MM.1S (cell line): ENCODE measurements at regions not wholly inside any gene's neighbourhood (a gene's known extent, or its start where the extent isn't known, plus 50 kb on each side); places are given as distances from the start of the nearest gene placed in this dataset.

ENCODE experiments used
- DNase-seq: peaks from one replicate; pipeline ENCODE4 v3.0.0-alpha.2; 2015
- H2AFZ ChIP-seq: fragments of 300-600 bp; sonication (generic); 2 replicates; pipeline ENCODE4 v1.6.0; 2016; ENCODE audit warnings: antibody characterized with exemption, low read length
- H3F3A ChIP-seq: fragments of 300-600 bp; sonication (generic); 2 replicates; pipeline ENCODE4 v1.6.1; 2016; ENCODE audit warnings: mild to moderate bottlenecking, antibody characterized with exemption, low read length, moderate library complexity, mixed read lengths; ENCODE audit not compliant: insufficient read depth
- H3K27ac ChIP-seq: fragments of 300-600 bp; sonication (generic); 2 replicates; pipeline ENCODE4 v1.5.1; 2016; ENCODE audit warnings: mild to moderate bottlenecking, low read length
- H3K27me3 ChIP-seq: fragments of 300-600 bp; sonication (generic); replicated peaks from 2 replicates; pipeline ENCODE4 v1.6.0; 2016; ENCODE audit warnings: low read length; ENCODE audit not compliant: insufficient read depth
- H3K36me3 ChIP-seq: fragments of 300-600 bp; sonication (generic); replicated peaks from 2 replicates; pipeline ENCODE4 v1.6.1; 2016; ENCODE audit warnings: mild to moderate bottlenecking, low read length, mixed read lengths; ENCODE audit not compliant: insufficient read depth
- H3K4me1 ChIP-seq: fragments of 300-600 bp; sonication (generic); 2 replicates; pipeline ENCODE4 v1.6.1; 2016; ENCODE audit warnings: low read length, mixed read lengths
- H3K4me2 ChIP-seq: fragments of 300-600 bp; sonication (generic); 2 replicates; pipeline ENCODE4 v1.6.0; 2016; ENCODE audit warnings: low read depth, low read length
- H3K4me3 ChIP-seq: fragments of 300-600 bp; sonication (generic); 2 replicates; pipeline ENCODE4 v1.5.1; 2016; ENCODE audit warnings: low read length, mixed read lengths
- H3K79me2 ChIP-seq: fragments of 300-600 bp; sonication (generic); 2 replicates; pipeline ENCODE4 v1.6.1; 2016; ENCODE audit warnings: mixed run types, low read length, mixed read lengths
- H3K9ac ChIP-seq: fragments of 300-600 bp; sonication (generic); 2 replicates; pipeline ENCODE4 v1.6.1; 2016; ENCODE audit warnings: low read length, mixed read lengths
- H3K9me2 ChIP-seq: fragments of 300-600 bp; sonication (generic); replicated peaks from 2 replicates; pipeline ENCODE4 v1.6.1; 2016; ENCODE audit warnings: mild to moderate bottlenecking, low read length, mixed read lengths; ENCODE audit not compliant: insufficient read depth
- H3K9me3 ChIP-seq: fragments of 300-600 bp; sonication (generic); replicated peaks from 2 replicates; pipeline ENCODE4 v1.6.1; 2016; ENCODE audit warnings: mild to moderate bottlenecking, low read length, mixed read lengths; ENCODE audit not compliant: insufficient read depth
- H4K20me1 ChIP-seq: fragments of 300-600 bp; sonication (generic); 2 replicates; pipeline ENCODE4 v1.6.1; 2016; ENCODE audit warnings: mild to moderate bottlenecking, low read length, moderate library complexity, mixed read lengths; ENCODE audit not compliant: insufficient read depth
- EZH2 ChIP-seq: fragments of 300-600 bp; sonication (generic); optimal IDR thresholded peaks from 2 replicates; pipeline ENCODE3; 2017; ENCODE audit warnings: low read depth, mild to moderate bottlenecking, antibody characterized with exemption, low read length, mixed read lengths
- EZH2phosphoT487 ChIP-seq: fragments of 300-600 bp; sonication (generic); IDR thresholded peaks from 2 replicates; pipeline ENCODE4 v1.6.1; 2018; ENCODE audit warnings: antibody characterized with exemption, low read length
- TF ChIP-seq, protein P1 (sequence below): fragments of 300-600 bp; sonication (generic); IDR thresholded peaks from 2 replicates; pipeline ENCODE4 v1.5.1; 2016; ENCODE audit warnings: antibody characterized with exemption, low read length, mixed read lengths

DNA sequence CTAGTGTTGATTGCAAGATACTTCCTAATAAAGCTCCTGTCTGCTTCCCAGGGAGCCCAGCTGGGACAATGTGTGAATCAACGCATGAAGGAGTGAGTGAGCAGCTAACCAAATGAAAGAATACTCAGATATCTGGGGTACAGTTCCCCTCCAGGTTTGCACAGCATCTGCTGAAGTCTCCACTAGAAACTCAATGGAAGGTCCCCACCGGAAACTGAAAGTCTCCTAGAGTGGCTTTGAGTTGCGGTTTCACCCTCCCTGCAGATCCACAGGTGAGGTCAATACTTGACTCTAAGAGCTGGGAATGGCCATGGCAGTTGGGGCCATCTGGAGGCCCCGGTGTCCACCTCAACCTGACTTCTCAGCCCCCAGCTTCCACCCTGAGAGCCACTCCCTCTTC is 198.2 kb upstream of the MSX2 start:
- H3F3A ChIP-seq = no peaks in the 10 kb centered on the region
- no peaks in the 10 kb centered on the region for H3K4me1 ChIP-seq
- H3K36me3 ChIP-seq = no peaks in the 10 kb centered on the region
- peak; percentile 19 for DNase-seq
- H3K9ac ChIP-seq = no peak overlapping the region
- H3K79me2 ChIP-seq = no peaks in the 10 kb centered on the region
- no peak overlapping the region for H2AFZ ChIP-seq
- no peaks in the 10 kb centered on the region for H3K27me3 ChIP-seq
- TF ChIP-seq EZH2 (no peak), EZH2phosphoT487 (no peak)
- TF ChIP-seq, protein P1, sequence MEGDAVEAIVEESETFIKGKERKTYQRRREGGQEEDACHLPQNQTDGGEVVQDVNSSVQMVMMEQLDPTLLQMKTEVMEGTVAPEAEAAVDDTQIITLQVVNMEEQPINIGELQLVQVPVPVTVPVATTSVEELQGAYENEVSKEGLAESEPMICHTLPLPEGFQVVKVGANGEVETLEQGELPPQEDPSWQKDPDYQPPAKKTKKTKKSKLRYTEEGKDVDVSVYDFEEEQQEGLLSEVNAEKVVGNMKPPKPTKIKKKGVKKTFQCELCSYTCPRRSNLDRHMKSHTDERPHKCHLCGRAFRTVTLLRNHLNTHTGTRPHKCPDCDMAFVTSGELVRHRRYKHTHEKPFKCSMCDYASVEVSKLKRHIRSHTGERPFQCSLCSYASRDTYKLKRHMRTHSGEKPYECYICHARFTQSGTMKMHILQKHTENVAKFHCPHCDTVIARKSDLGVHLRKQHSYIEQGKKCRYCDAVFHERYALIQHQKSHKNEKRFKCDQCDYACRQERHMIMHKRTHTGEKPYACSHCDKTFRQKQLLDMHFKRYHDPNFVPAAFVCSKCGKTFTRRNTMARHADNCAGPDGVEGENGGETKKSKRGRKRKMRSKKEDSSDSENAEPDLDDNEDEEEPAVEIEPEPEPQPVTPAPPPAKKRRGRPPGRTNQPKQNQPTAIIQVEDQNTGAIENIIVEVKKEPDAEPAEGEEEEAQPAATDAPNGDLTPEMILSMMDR = no peak
- no peak overlapping the region for H3K4me2 ChIP-seq
- H4K20me1 ChIP-seq = no peaks in the 10 kb centered on the region
- H3K27ac ChIP-seq = no peak overlapping the region
- no peaks in the 10 kb centered on the region for H3K9me2 ChIP-seq
- no peak overlapping the region for H3K4me3 ChIP-seq
- H3K9me3 ChIP-seq = no peaks in the 10 kb centered on the region

DNA sequence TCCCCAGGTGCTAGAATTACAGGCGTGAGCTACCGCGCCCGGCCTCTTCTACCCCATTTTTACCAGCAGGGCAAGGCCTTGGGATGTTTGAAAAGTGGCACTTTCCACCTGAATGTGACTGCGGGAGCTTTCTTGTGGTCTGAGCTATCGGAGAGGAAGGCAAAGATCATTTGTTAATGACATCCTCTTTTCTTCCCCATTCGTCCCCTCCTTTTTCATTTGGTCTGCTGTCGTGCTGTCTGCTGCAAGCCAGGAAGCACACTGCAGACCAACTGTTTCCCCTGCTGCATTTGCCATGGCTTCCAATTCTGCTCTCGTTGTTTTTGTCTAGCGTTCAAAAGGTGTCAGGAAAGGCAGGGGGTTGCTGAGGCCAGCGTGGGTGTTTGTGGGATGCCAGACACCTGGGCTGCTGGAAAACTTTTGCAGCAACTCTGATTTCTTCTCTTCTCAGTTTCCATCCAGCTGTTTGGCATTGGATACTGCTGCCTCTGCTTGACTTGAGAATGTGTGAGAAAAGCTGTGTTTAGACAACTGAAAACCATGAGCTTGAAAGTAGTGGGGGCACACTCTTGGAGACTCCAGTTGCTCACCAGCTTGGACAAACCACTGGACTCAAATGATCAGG is 196.4 kb upstream of the MSX2 start:
- H3K4me2 ChIP-seq = no peak overlapping the region
- no peak overlapping the region for H3K9ac ChIP-seq
- H2AFZ ChIP-seq = no peak overlapping the region
- H3K4me3 ChIP-seq = no peak overlapping the region
- no peaks in the 10 kb centered on the region for H4K20me1 ChIP-seq
- H3K9me3 ChIP-seq = no peaks in the 10 kb centered on the region
- no peaks in the 10 kb centered on the region for H3K9me2 ChIP-seq
- DNase-seq = no peak
- no peaks in the 10 kb centered on the region for H3K36me3 ChIP-seq
- no peak overlapping the region for H3K27ac ChIP-seq
- no peaks in the 10 kb centered on the region for H3K27me3 ChIP-seq
- no peaks in the 10 kb centered on the region for H3F3A ChIP-seq
- H3K4me1 ChIP-seq = no peaks in the 10 kb centered on the region
- no peaks in the 10 kb centered on the region for H3K79me2 ChIP-seq
- TF ChIP-seq EZH2 (no peak), EZH2phosphoT487 (no peak)
- TF ChIP-seq, protein P1 = no peak

DNA sequence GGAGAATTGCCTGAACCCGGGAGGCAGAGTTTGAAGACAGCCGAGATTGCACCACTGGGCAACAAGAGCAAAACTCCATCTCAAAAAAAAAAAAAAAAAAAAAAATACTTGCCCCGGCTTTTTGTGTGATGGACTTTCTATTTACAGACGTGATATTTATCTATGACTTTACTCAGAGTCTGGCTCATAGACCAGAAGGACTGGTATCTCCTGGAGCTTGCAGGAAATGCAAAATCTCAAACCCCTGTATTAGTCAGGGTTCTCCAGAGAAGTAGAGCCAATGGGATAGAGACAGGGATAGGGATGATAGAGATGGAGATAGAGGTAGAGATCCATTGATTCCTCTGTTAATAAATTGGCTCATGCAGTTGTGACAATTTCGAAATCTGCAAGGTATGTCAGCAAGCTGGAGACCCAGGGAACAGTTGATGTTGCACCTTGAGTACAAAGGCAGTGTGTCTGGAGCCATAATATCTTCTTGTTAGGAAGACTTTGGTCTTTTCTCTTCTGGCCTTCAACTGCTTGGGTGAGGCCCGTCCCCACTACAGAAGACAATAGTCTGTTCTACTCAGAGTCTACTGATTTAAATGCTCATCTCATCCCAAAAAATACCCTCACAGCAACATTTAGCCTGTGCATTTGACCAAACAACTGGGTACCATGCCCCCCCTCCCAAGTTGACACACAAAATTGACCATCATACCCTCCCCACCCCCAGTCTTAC is 195.4 kb upstream of the MSX2 start:
- Histone ChIP-seq H3K36me3 (no peaks in the 10 kb centered on the region), H3K4me1 (no peaks in the 10 kb centered on the region), H2AFZ (no peak overlapping the region), H3K9me3 (no peaks in the 10 kb centered on the region), H3F3A (no peaks in the 10 kb centered on the region), H3K27me3 (no peaks in the 10 kb centered on the region), H3K9me2 (no peaks in the 10 kb centered on the region), H3K4me2 (no peak overlapping the region), H4K20me1 (no peaks in the 10 kb centered on the region), H3K9ac (no peak overlapping the region), H3K27ac (no peak overlapping the region), H3K4me3 (no peak overlapping the region), H3K79me2 (no peaks in the 10 kb centered on the region)
- no peak for DNase-seq
- TF ChIP-seq EZH2 (no peak), EZH2phosphoT487 (no peak)
- TF ChIP-seq, protein P1 = no peak
